AG08396 (cell line): ENCODE measurements at regions not wholly inside any gene's neighbourhood (a gene's known extent, or its start where the extent isn't known, plus 50 kb on each side); places are given as distances from the start of the nearest gene placed in this dataset.
A peak's percentile ranks its signal among the peaks of the same experiment; 100 is the strongest.
"Not testable (repeated sequence)": the region's sequence is repeated elsewhere in the genome, so short reads cannot be mapped to it uniquely, and the experiment has no call there.

Source experiments
- DNase-seq: peaks from one replicate; pipeline ENCODE4 v3.0.0; 2012; ENCODE audit warnings: low spot score, mixed read lengths

DNA sequence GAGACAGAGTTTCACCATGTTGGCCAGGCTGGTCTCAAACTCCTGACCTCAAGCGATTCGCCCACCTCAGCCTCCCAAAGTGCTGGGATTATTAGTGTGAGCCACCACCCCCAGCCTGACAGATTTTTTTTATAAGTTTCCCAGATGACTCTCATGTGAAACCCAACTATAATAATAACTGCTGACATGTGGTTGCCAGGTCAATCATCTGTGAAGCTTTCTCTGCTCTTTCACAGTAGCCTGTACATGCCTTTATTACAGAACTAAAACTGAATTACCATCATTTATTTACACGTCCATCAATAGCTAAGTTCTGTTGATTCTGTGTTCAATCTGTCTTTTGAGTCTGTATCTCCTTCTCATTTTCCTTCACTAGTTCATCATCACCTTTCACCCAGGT, 218.5 kb downstream of the RPS29 start:
- no peak for DNase-seq

DNA sequence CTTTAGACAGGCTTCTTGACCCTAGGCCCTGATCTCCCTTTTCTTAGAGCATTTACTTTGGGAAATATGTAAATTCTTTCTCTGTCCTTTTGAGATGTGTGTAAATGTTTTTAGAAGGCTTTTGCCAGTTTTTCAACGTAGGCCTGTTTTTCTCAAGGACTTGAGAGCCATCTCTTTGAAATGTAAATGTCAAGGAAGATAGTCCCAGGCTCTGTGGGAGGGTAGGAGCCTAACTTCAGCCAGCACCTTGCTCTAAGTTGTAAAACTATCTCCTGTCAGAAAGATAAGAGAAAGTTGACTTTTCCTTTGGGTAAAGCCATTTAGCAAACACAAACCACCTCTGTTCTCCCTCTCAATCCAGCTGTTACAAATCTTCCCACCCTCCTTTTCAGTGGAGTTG, 219.8 kb downstream of the RPS29 start:
- DNase-seq, result no peak

DNA sequence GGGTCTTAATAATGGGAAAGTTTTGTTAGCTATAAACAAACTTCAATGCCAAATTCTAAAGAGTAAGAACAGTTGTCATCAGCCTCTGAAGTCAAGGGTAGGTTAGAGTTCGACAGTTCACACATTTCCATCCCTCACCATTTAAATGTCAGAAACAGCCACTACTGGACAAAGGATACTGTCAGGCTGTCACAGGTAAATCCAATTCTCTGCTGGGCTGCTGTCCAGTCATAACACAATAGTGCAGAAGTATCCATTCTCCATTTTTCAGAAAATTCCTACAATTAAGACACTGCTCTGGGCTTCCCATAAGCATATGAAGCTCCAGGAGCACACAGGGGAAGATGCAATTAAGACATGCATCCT, 221.4 kb downstream of the RPS29 start:
- no peak for DNase-seq

DNA sequence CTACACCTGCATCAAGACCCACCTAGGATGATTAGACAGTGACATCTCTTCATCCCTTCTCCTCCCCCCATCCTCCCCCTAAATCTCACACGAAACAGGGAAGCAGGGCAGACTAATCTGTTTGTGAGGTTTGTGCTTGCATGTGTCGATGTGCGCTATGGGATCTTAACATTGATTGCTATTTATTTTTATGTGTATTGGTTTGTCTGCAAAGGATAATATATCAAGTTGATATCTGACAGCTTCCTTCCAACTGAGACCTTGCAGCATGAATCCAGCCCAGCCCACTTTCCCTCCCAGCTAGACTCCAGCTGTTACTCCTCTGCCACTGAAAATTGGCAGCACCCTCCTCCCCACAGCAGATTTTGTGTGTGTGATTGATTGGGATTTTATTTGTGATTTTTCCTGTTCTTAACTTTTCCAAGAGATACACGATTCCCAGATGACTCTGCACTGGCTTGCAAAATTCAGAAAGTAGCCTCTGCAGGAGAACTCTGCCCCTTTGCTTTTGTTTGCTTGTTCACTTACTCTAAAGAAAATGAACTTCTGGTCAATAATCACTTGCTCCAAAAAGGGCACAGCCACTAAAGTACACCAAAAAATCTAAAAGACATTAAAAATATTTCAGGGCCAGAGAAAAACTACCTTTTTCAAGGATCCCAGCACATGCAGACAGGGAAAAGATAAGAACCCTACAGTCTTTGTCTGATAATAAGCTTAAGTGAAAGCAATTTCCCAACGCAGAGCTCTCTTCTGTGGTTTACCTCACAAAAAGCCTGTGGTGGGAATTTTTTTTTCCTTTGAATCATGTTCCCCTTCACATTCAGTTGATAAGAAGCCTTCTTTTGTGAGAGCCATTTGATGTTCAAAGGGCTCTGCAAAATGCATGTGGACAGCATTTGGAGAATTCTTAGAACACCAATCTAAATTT, 222.1 kb downstream of the RPS29 start:
- no peak for DNase-seq

DNA sequence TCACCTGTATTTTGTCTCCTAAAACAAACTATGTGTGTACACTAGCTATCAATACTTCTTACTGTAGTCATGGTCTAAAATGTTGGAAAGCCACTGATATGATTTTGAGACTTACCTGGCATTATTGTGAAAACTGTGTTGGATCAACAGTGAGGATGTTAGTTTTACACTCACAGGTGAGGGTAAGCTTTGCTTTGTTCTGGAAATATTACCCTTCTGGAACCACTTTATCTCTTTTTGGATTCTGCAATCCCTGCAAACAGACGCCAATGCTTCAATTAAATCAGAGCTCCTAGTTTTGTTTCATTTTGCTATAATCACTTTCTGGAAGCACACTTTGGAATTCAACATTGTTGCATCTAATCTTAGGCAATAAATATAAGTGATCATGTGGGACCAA, 223.3 kb downstream of the RPS29 start:
- DNase-seq, result no peak

DNA sequence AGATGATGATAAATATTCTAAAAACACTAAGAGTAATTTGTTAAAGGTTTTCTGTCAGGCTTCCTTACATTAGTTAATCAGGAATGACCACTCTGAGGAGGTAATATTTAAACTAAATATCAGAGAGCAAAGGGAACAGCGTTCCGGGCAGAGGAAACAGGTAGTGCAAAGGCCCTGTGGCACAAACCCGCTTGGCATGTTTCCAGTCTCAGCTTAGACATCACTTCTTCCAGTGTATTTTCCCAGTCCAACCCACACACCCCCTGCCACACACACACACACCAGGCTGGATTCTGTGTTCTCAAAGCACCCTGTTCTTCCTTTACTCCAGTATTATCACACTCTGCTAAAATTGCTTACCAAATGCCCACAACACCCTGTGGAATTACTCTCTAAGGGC, 247.1 kb downstream of the RPS29 start:
- DNase-seq, result no peak

DNA sequence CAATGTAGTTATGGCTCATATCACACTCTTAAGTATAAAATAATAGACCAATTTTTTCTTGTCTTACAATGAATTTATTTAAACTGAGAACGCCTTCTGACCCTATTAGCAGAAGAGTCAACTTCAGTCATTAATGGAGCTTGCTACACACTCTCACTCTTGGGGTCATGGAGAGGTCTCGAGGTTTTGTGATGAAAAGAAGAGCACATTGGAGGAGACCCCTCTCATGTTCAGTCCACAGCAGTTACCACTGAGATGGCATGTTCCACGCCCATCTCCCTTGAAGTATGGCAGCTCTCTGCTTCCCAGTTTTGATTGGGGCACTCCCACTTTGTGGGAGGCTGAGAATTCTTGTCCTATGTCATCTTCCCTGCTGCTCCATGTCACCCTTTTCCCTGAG, 266.4 kb downstream of the RPS29 start:
- no peak for DNase-seq

DNA sequence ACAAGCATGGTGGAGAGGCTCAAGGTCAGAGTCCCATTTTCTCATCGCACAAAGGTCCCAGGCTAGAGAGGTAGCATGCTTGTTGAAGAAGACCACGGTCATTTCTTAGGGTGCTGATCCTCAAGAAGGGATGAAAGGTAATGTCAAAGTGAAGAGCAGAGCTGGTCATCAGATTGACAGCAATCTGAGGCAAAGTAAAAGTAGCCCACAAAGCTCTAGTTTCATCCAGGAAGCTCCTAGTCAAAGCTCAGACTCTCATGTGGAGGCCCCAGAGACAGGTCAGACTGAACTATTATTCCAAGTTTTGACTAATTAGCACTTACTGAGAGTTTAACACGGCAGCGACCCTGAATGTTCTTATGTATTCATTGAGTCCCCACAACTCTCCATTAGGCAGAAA, 270.6 kb downstream of the RPS29 start:
- DNase-seq, result no peak

DNA sequence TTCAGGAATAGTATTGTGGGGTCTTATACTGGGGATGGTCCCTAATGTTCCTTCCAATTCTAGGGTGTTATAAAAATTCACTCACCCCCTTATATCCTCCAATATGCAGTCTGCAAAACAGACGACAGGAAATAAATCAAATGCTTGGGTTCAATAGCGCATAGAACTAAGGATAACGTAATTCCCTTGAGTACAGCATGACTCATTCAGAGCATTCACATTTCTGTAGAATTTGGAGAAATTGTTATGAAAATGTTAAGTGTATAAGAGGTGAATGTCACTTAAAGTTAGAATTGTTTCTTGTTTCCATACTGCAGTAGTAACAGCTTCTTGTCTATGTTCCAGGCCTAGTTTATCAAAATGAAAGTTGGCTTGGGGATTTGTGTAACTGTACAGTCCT, 271.4 kb downstream of the RPS29 start:
- DNase-seq, result no peak

DNA sequence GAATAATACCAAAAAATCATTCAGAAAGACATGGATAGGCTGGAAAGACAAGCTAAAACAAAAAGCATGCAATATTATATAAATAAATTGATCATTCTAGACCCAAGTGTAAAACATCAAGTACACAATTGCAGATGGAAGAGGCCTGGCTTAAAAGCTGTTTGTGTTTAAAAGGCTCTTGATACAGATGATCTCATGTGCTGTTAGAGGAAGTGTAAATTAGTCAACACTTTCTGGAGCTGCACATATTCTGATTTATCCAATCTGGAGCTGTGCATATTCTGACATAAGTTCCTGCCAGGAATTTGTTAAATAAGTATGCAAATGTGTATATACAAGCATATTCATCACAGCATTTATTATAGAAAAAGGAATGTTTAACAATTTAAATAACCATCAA, 273.1 kb downstream of the RPS29 start:
- no peak for DNase-seq

DNA sequence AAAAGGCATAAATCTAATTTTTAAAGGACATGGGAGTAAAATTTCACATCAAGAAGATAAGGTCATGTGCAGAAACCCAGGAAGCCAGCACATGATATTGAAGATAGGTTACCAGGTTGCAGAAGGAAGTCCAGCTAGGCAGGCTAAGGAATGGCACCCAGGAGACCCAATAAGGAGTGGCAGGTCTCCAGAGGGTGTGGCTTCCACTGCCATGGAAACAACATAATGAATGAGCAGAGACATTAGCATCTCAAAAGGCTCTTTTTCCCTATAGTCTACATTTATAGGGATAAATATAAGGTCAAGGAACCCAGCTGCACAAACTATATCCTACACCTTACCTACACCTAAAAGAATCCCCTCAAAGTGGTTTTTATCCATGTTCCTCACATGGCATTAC, 275.9 kb downstream of the RPS29 start:
- DNase-seq, result no peak

DNA sequence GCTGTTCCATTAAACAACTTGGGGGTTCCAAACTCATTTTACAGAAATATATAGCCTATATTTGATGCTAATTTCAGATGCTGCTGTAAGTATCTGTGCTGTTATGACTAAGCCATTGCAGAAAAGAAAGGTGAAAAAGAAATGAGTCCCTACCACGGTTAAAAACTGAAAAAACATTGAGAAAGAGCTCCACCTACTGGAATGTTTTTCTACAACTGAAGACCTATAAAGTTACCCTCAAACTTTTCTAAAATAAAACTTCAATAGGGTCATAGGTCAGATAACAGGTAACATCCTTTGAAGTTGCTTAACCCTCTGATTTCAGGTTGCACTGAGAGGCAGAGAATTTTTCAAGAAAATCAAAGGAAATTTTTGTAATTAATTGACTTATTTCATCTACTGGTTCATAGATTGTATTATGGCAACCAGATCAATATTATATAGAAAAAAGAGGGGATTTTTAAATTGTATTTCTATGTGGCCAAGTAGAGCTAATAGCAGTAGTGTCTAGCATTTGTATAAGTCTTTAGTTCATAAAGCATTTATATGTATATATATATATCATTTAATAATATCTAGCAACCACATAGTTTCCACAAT, 279.9 kb downstream of the RPS29 start:
- no peak for DNase-seq

DNA sequence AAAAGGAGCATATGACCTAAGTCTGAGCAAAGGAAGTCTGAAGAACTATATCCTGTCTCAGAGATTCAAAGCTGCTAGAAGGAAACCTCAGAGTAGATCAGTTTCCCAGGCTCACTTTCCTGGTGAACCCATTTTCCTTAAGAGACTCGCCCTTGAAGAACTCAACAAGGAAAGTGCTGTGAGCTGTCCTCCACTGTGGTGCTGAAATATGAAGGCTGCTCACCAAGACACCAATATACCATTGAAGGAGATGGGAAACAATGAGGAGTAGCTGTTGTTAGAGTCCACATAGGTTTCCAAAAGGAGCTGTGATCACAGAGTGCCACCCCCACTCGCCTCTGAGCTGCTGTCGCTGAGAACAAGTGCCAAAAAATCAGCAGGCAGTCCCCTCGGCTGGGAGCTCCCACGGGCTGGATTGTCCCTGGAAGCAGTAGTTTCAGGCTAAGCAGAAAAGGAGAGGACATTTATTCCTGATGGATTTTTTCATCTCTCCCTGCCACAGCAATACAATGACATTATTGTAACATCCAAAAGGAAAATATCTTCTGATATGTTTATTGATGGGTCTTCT, 282.1 kb downstream of the RPS29 start:
- DNase-seq, result peak; percentile 10

DNA sequence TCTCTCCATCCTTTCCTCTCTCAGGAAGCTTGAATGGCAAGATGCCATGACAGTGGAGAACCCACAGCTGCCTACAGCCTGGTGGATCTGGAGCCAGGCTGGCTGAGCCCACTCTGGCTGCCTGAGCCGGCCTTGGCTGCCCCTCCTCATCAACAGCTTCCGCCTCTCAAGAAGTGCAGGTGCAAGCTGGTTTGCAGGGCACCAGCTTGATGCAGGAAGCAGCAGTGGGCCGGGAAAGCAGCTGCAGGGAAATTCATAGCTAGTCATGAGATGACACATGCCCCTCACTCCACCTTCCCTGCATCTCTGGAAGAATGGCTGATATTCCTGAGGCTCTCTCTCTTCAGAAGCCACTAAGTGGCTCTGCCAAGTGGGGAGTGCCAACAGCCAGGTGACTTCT, 289.1 kb downstream of the RPS29 start:
- no peak for DNase-seq

DNA sequence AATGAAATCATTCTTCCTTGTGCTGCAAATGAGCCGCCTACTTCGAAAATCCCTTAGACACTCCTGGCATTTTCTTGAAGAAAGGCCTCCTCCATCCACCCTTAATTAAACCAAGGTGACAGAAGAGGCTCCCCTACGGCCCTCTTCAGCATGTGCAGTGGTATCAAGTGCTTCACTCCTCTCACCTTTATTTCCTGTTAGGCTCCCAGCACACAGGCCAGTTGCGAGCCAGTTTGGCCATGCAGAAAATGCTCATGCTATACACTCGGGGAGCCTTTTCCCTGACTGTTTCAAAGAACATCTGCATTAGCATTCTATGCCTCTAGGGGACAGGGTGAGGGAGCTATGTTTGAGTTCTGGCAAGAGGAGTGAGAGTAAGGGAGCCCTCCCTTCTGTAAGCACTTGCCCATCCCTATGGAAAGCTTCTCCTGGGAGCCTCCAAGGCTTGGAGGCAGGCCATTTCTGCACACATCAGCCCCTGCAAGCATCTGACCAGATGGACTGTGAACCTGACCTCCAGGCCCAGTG, 291.5 kb downstream of the RPS29 start:
- DNase-seq, result no peak

DNA sequence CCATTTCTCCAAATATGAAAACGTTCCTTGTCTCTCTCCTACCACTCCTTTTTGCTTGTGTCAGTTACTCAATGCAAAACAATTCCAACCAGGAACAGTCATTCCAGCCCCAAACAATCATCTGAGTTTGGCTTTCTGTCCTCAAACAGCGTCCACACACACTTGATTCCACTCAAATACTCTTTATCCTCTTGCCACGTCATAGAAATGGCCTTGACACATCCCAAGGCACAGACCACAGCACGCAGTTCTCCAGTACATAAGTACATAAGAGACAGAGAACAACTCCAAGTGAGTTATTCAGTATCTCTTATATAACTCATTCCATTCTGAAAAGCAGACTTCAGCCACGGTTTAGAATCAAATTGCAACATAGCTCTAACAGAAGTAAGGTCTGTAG, 299.2 kb downstream of the RPS29 start:
- DNase-seq, result no peak

DNA sequence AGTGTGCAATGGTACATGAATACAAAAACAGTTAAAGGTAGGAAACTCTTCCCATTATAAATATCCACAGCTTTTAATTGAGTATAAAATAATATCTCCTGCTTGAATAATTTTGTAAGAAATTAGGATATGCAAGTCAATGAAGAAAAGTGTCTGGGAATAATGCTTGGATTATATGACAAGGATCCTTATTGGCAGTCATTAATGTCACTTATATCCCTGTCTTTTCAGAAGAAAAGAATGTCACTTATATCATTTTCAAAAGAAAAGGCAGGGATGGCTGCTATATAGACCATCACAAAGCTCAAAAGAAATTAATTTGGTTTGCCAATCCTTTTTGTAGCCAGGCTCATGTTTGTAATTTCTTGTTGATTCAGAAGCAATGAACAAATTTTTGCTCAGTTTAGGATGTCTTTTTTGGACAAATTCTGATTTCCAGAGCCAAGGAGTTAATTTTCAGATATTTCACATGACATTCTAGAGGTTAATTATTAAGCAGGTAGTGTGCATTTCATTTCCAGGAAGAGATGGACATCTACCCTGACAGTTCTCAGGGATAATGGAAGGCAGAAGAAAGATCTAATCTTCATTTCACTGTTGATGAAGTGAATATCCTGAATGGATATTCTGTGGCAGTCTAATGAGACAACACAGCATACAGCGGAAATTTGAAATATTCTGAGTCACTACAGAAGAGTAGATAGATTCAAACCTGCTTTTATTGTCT, 299.8 kb downstream of the RPS29 start:
- no peak for DNase-seq

DNA sequence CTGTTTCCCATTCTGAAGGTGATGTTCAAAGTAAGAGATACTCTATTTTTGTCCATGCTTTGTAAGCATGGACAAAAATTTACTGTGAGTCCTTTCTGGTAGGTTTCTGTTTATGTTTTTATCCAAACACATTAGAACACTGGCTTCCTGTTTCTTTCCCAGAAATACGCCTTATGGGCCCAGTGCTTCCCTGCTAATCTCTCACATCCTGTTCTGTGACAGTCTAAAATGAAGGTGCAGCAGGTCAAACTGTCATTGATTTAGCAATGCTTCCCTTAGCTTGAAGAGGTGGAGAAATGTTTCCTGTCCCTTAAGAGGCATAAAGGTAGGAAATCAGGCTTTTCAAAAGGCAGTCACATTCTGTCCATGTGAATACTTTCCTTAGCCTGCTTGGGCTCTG, 305.6 kb downstream of the RPS29 start:
- no peak for DNase-seq

DNA sequence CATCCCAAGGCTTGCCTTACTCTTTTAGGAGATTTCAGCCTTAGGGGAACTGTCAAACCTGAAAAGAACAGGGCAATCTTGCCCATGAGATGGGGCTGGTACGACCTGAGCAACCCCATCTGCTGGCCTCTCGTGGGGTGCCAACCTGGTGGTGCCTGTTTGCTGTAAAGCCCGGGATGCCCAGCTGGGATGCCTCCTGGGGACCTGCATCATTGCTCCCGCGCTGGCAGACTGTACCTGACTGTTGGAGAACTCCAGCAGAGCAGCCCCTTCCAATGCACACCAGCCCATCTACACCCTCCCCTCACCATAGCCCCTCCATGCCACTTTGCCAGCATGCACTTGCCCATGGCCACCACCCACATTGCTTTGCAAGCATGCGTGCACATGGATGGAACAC, 335.7 kb downstream of the RPS29 start:
- DNase-seq, result no peak

DNA sequence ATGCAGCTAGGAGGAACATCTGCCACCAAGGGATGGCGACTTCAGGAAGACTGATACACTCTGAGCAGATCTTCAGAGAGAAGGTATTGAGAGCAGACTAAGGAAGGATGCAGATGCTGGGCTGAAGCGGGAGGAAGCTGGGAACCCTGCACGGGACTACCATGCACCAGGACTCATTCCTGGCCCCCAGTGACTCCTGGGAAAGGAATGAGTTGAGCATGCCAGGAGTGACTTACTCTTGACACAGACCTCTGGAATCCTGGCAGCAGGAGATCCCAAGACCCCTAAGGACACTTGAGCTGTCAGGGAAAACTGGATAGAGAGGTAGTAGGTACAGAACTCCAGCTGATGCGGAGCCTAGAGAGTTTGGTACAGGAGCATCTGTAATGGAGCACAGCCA, 336.1 kb downstream of the RPS29 start:
- no peak for DNase-seq

DNA sequence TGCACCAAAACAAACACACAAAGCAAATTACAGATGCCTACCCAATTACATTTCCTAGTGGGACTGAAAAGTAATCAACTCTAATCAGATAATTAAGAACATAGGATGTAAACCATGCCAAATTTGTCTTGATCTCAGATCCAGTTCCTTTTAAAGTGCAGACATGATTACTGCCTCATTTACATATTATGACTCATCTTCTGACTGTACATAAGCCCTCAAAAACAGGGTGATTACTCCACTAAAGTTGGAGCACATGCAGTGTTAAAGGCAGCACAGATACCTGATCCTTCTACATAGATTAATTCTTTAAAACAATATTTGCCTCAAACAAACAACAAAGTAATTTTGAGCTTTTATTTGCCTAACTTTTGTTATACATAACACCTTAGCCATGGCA, 337.2 kb downstream of the RPS29 start:
- DNase-seq, result no peak

DNA sequence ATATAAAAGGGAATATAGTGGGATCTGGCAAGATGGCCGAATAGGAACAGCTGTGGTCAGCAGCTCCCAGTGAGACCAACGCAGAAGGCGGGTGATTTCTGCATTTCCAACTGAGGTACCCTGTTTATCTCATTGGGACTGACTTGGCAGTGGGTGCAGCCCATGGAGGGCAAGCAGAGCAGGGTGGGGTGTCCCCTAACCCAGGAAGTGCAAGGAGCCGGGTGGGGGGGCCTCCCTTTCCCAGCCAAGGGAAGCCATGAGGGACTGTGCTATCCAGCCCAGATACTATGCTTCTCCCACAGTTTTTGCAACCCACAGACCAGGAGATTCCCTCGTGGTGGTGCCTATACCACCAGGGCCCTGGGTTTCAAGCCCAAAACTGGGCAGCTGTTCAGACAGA, 342.4 kb downstream of the RPS29 start:
- DNase-seq, result not testable (repeated sequence)

DNA sequence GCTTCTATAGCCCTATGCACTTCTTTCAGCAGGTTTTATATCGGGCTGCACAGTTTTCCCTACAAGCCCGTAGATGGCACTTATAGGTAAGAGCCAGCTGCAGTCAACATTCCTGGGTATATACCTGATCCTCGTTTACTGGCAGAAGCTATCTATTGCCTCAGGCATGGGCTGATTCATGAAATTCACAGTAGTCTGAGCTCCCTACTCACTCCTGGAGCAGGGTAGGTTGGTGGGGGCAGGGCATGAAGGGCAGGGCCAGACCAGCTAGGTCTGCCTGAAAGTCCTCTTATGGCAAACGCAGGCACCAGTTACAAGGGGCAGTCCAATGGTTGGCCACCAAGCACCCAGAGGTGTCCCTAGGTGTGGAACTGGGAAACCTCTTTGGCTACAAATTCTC, 345.8 kb downstream of the RPS29 start:
- no peak for DNase-seq
